Keratinocyte (primary cell): ENCODE measurements at regions not wholly inside any gene's neighbourhood (a gene's known extent, or its start where the extent isn't known, plus 50 kb on each side); places are given as distances from the start of the nearest gene placed in this dataset.

Source experiments
- DNase-seq: peaks from one replicate; pipeline ENCODE4 v3.0.0-alpha.2; 2011; ENCODE audit warnings: low read depth, missing footprints, low spot score
- FAIRE-seq: peaks from 2 replicates; lab custom pipeline; 2011; peaks lifted over from hg19 to GRCh38; lab: Jason Lieb, UNC
- H2AFZ ChIP-seq: 2 replicates; pipeline ENCODE4 v1.6.0; 2012; ENCODE audit warnings: low read length, control low read depth, inconsistent platforms; ENCODE audit not compliant: control insufficient read depth
- H3K27ac ChIP-seq: 2 replicates; pipeline ENCODE4 v1.5.1; 2011; ENCODE audit warnings: low read length; ENCODE audit not compliant: control insufficient read depth, insufficient read depth
- H3K27me3 ChIP-seq: 3 replicates; pipeline ENCODE4 v1.6.0; 2011; ENCODE audit warnings: low read length; ENCODE audit not compliant: control insufficient read depth, insufficient read depth; ENCODE audit errors: extremely low read depth
- H3K36me3 ChIP-seq, 2 experiments: 2 replicates in 1 of 2; 3 replicates in 1 of 2; pipeline ENCODE4 v1.5.1; 2011; ENCODE audit warnings: low read length in 2 of 2, mild to moderate bottlenecking in 1 of 2; ENCODE audit not compliant: control insufficient read depth in 2 of 2, insufficient read depth in 2 of 2; ENCODE audit errors: extremely low read depth in 1 of 2
- H3K4me1 ChIP-seq: 3 replicates; pipeline ENCODE4 v1.5.1; 2011; ENCODE audit warnings: low read length; ENCODE audit not compliant: control insufficient read depth, insufficient read depth; ENCODE audit errors: extremely low read depth
- H3K4me2 ChIP-seq: 3 replicates; pipeline ENCODE4 v1.6.0; 2011; ENCODE audit warnings: low read depth, low read length; ENCODE audit not compliant: control insufficient read depth, insufficient read depth; ENCODE audit errors: extremely low read depth
- H3K4me3 ChIP-seq, 3 experiments: fragments of 200-600 bp in 1 of 3; sonication (generic) in 1 of 3; 2 replicates in 2 of 3; 3 replicates in 1 of 3; pipeline ENCODE4 v1.5.1; 2011 to 2016; ENCODE audit warnings: low read length in 3 of 3, mild to moderate bottlenecking in 3 of 3, control low read depth in 2 of 3, inconsistent platforms in 1 of 3, low read depth in 1 of 3, mixed read lengths in 1 of 3, mixed run types in 1 of 3, moderate library complexity in 1 of 3; ENCODE audit not compliant: control insufficient read depth in 2 of 3, insufficient read depth in 2 of 3; ENCODE audit errors: extremely low read depth in 1 of 3
- H3K79me2 ChIP-seq: 2 replicates; pipeline ENCODE4 v1.6.0; 2012; ENCODE audit warnings: low read length; ENCODE audit not compliant: control insufficient read depth, insufficient read depth
- H3K9ac ChIP-seq: 3 replicates; pipeline ENCODE4 v1.6.0; 2011; ENCODE audit warnings: low read length; ENCODE audit not compliant: control insufficient read depth, insufficient read depth; ENCODE audit errors: extremely low read depth
- H3K9me1 ChIP-seq: 3 replicates; pipeline ENCODE4 v1.6.0; 2011; ENCODE audit warnings: low read length; ENCODE audit not compliant: control insufficient read depth, insufficient read depth; ENCODE audit errors: extremely low read depth
- H3K9me3 ChIP-seq: 2 replicates; pipeline ENCODE4 v1.5.1; 2012; ENCODE audit warnings: low read depth, low read length; ENCODE audit not compliant: control insufficient read depth
- H4K20me1 ChIP-seq: 3 replicates; pipeline ENCODE4 v1.6.0; 2011; ENCODE audit warnings: low read length; ENCODE audit not compliant: control insufficient read depth, insufficient read depth; ENCODE audit errors: extremely low read depth
- CTCF ChIP-seq, 3 experiments: IDR thresholded peaks in 1 of 3; conservative IDR thresholded peaks in 1 of 3; optimal IDR thresholded peaks in 1 of 3; 2 replicates in 2 of 3; 3 replicates in 1 of 3; pipeline versions ENCODE3 to v1.5.1; 2011; ENCODE audit warnings: low read length in 3 of 3, mild to moderate bottlenecking in 3 of 3, moderate library complexity in 2 of 3, control low read depth in 1 of 3, inconsistent platforms in 1 of 3; ENCODE audit not compliant: insufficient read depth in 2 of 3; ENCODE audit errors: extremely low read depth in 1 of 3
- EZH2 ChIP-seq: IDR thresholded peaks from one replicate; pipeline ENCODE4 v1.6.1; 2012; ENCODE audit warnings: inconsistent platforms, mild to moderate bottlenecking, low read length, moderate library complexity
- dilution Hi-C: fragments of 300-500 bp; cut with MboI; formaldehyde crosslinking; loops from one replicate; pipeline ENCODE4 v1.7.0; 2020; ENCODE audit warnings: low sequenced_read_pairs; ENCODE audit not compliant: extremely low pct_ligation_motif_present

GRCh38 chr14:82104013-82104412 lies 570.4 kb upstream of the SEL1L start:
- Histone ChIP-seq H2AFZ (no peak overlapping the region), H3K9ac (no peak overlapping the region), H3K4me2 (no peak overlapping the region), H3K9me1 (no peaks in the 10 kb centered on the region), H3K27me3 (no peaks in the 10 kb centered on the region), H4K20me1 (no peaks in the 10 kb centered on the region), H3K36me3 (no peaks in the 10 kb centered on the region), H3K27ac (no peak overlapping the region), H3K4me3 (no peak overlapping the region), H3K9me3 (no peaks in the 10 kb centered on the region), H3K4me1 (no peaks in the 10 kb centered on the region), H3K79me2 (no peaks in the 10 kb centered on the region)
- FAIRE-seq (no peak), DNase-seq (no peak)
- no peak for TF ChIP-seq EZH2
- TF ChIP-seq CTCF (optimal IDR thresholded peaks at IDR 0.05 in 1 of 3, IDR thresholded peaks at IDR 0.05 in 1 of 3, conservative IDR thresholded peaks at IDR 0.05 in 1 of 3; ENCODE audit: extremely low read depth in 1 of 3, insufficient read depth in 2 of 3, low read length in 3 of 3): no peak
- dilution Hi-C loops: no loop called here

- no peaks in the 10 kb centered on the region for H3K79me2 ChIP-seq
- dilution Hi-C loops: no loop called here
- H3K9me1 ChIP-seq: no peaks in the 10 kb centered on the region
- no peaks in the 10 kb centered on the region for H3K4me1 ChIP-seq
- no peaks in the 10 kb centered on the region for H4K20me1 ChIP-seq
- no peaks in the 10 kb centered on the region for H3K36me3 ChIP-seq
- H3K4me2 ChIP-seq: no peak overlapping the region
- no peak overlapping the region for H3K27ac ChIP-seq
- no peaks in the 10 kb centered on the region for H3K27me3 ChIP-seq
- no peaks in the 10 kb centered on the region for H3K9me3 ChIP-seq
- no peak for TF ChIP-seq EZH2
- no peak for TF ChIP-seq CTCF (optimal IDR thresholded peaks at IDR 0.05 in 1 of 3, IDR thresholded peaks at IDR 0.05 in 1 of 3, conservative IDR thresholded peaks at IDR 0.05 in 1 of 3; ENCODE audit: extremely low read depth in 1 of 3, insufficient read depth in 2 of 3, low read length in 3 of 3)
- FAIRE-seq: no peak
- H3K4me3 ChIP-seq: no peak overlapping the region
- H2AFZ ChIP-seq: no peak overlapping the region
- H3K9ac ChIP-seq: no peak overlapping the region
- DNase-seq: no peak
Measured at GRCh38 chr14:82112210-82112839, 578.7 kb upstream of the SEL1L start.
